NCI-H345 (cell line): ENCODE measurements at regions not wholly inside any gene's neighbourhood (a gene's known extent, or its start where the extent isn't known, plus 50 kb on each side); places are given as distances from the start of the nearest gene placed in this dataset.

Experiments
- DNase-seq: peaks from one replicate; lab custom pipeline; 2025; lab: John Stamatoyannopoulos, UW

DNA sequence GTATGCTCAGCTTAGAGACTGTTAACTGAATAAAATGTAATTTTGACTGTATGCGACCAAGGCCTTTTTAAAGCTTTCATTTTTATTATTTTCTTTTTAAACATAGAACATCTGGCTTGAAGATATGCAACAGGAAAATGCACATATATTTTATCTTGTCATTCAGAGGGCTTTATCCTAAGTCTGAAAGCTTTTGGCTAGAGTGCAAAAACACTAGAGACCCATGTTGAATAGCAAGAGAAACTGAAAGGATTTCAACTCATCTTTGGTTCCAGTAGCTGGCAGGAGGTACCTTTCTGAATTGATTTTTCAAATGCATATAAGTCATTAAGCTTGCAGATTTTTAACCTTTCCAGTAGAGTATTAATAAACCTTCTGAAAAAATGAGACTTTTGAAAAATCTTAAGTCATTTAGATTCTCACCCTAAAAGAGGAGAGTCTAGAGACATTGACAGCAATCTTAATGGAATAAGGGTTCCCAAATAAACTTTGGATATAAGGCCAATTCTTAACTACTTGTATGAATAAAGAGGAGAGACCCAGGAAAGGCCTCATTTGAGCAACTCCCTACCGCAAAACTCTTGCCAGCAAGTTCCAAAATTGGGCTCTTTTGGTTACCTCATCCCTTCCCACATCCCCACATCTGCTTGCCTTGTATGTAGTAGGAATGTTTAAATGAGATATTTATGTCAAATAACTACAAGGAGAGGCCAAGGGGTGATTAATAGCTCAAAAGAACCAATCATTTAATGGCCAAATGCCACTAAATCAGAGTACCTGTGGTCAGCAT, 454.4 kb downstream of the HTR7 start:
- no peak for DNase-seq

DNA sequence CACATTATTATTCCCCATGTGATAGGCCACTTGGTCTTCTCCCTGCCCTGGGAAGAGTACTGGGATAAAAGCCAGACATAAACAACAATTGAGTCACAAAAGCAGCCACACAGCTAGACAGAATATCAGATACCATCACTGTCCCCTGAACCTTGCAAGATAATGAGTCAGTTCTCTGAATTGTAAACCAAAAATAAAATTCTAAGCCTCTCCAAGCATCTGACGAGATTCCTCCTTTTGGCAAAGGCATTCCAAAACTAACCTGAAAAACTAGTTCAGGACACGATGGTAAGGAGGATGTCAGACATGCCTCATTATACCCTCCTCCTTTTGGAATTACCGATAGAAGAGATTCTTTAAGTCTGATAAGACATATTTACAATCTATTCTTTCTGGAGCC, 450.7 kb downstream of the HTR7 start:
- DNase-seq, result no peak

DNA sequence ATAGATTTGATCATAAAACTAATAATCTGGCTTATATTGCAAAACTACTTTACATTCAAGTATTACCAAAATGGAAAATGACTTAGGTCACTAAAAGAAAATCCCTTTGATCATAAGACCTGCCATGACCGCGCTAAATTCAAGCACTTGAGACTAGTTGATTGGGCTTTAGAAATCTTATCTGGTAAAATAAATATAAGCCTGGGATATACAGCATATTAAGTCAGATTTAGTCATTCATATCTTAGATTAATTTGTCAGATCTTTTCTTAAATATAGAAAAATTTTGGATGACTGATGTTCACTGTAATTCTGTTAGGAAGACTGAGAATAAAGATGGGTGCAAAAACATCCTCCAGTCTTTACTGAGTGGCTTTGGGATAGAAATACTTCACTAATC, 450.0 kb downstream of the HTR7 start:
- DNase-seq, result no peak

DNA sequence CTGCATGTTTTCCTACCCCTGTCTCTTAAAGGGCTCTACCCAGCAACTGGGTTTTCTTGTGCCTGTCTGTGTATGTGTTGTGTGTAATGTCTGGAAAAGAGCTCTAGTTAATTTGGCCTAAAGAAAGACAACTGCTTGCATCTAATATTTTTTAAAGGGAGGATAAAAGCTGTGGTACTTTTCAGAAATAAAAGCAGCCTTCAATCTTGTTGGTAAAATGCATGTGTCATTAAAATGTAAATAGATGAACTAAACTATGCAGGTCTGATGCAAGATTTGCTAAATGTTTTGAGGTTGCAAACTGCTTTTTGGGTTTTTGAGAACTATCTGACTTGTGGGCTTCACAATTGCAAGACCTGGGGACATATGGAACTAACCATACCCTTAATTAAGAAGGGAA, 445.3 kb downstream of the HTR7 start:
- DNase-seq, result no peak

- no peak for DNase-seq
Measured at GRCh38 chr10:90413196-90413595, 444.6 kb downstream of the HTR7 start.

DNA sequence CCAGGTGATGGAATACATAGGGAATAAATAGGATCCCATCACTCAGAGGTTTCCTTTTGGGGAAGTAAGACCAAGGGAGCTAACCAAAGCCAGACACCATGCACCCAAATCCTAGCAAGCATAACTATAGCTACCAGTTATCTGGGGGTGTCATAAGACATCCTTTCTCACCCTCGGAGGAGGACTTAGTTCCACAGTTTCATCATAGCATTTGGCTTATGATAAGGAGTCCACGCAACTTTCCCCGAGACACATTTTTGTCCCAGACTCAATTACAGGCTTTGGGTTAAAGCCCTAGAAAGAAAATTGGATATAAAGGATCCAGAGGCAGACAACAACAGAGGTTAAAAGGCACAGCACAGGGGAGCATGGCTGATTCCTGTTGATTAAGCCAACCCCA, 442.9 kb downstream of the HTR7 start:
- DNase-seq, result no peak

- DNase-seq, result no peak
Measured at GRCh38 chr10:90417029-90417428, 440.8 kb downstream of the HTR7 start.

- no peak for DNase-seq
Measured at GRCh38 chr10:90417476-90418210, 440.2 kb downstream of the HTR7 start.

DNA sequence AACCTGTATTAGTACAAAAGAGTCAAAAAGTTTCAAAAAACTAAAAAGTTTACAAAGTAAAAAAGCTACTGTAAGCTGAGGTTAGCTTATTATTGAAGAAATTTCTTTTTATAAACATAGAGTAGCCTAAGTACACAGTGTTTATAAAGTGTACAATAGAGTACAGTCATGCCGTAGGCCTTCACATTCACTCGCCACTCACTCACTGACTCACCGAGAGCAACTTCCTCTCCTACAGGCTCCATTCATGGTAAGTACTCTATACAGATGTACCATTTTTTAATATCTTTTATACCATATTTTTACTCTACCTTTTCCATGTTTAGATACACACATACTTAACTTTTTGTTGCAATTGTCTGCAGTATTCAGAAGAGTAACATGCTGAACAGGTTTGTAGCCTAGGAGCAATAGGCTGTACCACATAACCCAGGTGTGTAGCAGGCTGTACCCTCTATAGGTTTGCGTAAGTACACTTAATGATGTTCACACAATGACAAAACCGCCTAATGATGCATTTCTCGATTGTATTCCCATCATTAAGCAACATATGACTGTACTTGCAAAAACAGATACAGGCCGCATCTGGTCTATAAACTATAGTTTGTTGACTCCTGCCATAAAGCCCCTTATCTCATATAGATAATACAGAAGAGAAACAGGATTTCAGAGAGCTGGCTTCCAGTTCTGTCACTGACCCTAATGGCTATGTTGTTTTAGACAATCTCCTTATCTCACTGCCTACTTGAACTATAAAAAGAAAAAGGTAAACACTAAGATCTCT, 438.8 kb downstream of the HTR7 start:
- no peak for DNase-seq

GRCh38 chr10:90420637-90421318, 437.1 kb downstream of the HTR7 start:
- no peak for DNase-seq

DNA sequence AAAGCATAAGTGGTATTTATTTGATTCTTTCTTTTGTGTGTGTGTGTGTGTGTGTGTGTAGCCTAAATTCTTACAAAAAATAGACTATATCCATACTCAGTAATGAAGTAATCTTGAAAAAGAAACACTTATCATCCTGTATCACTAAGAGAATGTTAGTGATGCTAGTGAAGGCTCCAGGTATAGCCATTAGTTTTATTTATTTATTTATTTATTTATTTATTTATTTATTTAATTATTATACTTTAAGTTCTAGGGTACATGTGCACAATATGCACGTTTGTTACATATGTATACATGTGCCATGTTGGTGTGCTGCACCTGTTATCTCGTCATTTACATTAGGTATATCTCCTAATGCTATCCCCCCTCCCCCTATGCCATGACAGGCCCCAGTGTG, 436.0 kb downstream of the HTR7 start:
- no peak for DNase-seq

GRCh38 chr10:90424730-90425129, 433.1 kb downstream of the HTR7 start:
- no peak for DNase-seq

DNA sequence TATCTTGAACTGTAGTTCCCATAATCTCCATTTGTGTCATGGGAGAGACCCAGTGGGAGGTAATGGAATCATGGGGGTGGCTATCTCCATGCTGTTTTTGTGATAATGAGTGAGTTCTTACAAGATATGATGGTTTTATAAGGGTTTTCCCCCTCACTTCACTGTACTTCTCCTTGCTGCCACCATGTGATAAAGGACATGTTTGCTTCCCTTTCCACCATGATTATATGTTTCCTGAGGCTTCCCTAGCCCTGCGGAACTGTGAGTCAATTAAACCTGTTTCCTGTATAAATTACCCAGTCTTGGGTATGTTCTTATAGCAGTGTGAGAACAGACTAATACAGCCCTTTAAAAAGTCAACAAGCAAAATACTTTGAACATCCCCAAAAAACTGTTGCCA, 427.7 kb downstream of the HTR7 start:
- no peak for DNase-seq

- DNase-seq, result no peak
Measured at GRCh38 chr10:90432866-90433265, 425.0 kb downstream of the HTR7 start.

DNA sequence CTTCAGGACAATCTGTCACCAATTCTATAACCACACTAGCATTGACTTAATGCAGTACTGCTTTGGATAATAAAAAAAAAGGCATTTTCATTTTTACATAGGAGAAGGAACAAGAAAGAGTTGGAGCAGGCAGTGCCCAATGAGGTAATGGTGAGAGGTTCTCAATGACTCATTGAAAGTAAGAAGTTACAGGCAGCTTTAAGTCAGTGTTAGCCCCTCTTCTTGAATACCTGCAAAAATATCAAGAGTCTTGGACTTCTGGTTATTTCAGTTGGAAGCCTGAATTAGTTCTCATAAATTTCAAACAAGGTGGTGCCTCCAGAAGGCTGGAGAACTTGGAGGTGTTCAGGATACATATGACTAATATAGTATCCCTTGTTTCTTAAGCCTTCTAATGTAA, 422.5 kb downstream of the HTR7 start:
- no peak for DNase-seq

DNA sequence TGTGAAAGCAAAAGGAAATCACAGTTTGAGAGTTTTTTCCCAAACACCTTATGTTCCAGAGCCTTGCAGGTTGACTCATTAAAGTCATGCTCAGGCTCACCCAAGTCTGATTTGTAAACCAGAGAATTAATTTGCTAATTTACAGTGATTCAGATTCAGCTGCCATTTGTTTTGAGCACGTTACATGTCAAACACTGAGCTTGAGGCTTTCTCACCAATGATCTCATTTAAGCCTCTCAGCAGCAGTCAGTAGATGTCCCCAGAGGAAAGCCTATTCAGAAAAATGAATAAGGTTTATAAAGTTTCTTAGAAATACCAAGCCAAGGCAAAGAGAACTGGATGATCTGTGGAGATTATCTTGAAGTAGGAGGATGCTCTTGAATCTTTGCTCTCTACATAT, 420.4 kb downstream of the HTR7 start:
- no peak for DNase-seq

- no peak for DNase-seq
Measured at GRCh38 chr10:90440870-90441269, 417.0 kb downstream of the HTR7 start.

DNA sequence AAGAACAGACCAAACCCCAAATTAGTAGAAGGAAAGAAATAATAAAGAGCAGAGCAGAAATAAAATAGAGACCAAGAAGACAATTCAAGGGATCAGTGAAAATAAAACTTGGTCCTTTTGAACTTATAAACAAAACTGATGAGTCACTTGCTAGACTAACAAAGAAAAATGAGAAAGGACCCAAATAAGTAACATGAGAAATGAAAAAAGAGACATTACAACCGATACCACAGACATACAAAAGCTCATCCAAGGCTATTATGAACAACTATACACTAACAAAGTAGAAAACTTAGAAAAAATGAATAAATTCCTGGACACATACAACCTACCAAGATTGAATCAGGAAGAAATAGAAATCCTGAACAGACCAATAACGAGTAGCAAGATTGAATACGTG, 414.5 kb downstream of the HTR7 start:
- no peak for DNase-seq

GRCh38 chr10:90447831-90448230, 410.0 kb downstream of the HTR7 start:
- DNase-seq, result peak; percentile 52

DNA sequence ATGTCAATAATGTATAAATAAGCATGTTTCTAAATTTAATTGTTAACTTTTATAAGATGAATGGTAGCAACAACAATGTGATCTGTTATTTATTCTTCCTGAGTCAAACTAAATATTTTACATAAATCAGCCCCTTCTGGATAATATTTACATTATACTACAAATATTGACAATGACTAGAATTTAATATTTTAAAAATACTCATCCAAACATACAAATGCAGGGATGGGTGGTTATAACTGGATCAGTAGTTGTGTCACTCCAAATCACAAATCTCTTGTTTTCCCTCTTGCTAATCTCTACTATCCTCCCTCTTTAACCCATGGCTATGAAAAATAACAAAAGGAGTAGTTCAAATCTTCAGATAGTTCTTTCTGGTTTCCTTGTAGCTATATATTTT, 407.0 kb downstream of the HTR7 start:
- no peak for DNase-seq

DNA sequence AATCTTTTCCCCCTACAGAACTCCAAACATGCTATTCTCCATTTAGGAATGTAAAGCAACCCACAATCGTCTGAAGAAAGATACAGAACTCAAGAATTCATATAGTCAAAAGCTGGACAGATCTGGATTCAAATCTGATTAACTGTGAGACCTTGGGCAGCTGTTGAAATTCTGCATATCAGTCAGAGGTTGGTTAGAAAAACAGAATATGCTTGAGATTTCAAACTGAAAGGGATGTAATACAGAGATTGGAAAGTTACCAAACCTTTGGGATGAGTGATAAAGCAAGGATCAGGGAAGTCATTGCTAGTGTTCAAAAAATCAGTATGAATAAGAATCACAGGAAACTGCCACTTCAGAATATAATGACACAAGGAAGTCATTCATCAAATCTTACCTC, 406.6 kb downstream of the HTR7 start:
- no peak for DNase-seq

GRCh38 chr10:90458054-90458453, 399.8 kb downstream of the HTR7 start:
- DNase-seq, result no peak
